ENCODE measurements at regions not wholly inside any gene's neighbourhood (a gene's known extent, or its start where the extent isn't known, plus 50 kb on each side); places are given as distances from the start of the nearest gene placed in this dataset.

GRCh38 chr2:64296695-64297346, 152.6 kb upstream of the PELI1 start:
- TF ChIP-seq CTCF (IDR thresholded peaks at IDR 0.05; ENCODE audit: low read length) (no peak), EZH2phosphoT487 (IDR thresholded peaks at IDR 0.05; ENCODE audit: low read length) (no peak)
